22Rv1 (cell line): ENCODE measurements at regions not wholly inside any gene's neighbourhood (a gene's known extent, or its start where the extent isn't known, plus 50 kb on each side); places are given as distances from the start of the nearest gene placed in this dataset.

Source experiments
- CTCF ChIP-seq: fragments of 450-650 bp; IDR thresholded peaks from 2 replicates; pipeline ENCODE4 v1.5.1; 2017; ENCODE audit warnings: mild to moderate bottlenecking
- ZFX ChIP-seq: fragments of 450-650 bp; IDR thresholded peaks from 2 replicates; pipeline ENCODE4 v1.6.1; 2017; ENCODE audit warnings: antibody characterized with exemption, borderline replicate concordance

DNA sequence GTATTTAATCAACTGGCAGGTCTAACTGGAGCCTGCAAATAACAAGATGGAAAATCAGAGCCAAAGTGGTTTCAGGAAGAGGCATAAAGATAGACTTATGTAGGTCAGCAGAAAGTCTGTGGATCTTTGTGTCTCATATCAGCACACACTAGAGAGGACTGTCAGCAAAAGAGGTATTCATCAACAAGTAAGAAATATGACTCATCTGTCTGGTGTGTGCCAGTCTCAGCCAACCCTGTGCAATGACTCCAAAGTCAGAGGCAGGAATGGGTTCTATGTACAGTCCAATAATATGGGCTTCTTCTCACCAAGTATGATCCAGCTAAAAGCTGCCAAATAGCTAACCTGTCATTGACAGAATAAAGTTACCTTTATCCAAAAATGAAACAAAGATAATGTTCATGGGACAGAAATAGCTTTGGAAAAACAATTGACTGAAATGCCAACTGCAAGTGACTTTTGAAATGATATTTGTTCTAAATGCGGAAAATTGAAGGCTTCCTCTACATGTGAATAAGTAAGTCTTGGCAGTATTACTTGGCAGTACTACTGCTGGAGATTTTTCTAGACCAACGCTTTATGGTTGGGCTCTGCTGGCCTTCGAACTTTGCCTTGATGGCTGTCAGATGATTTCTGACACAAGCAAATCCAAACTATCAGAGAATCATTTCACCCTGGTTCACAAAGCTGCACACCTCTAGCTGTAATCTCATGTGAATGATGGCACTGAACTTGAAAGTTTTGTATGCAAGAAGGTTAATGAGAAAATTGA is 272.3 kb upstream of the SEMA3C start:
- no peak for TF ChIP-seq ZFX
- no peak for TF ChIP-seq CTCF
